ENCODE measurements at regions not wholly inside any gene's neighbourhood (a gene's known extent, or its start where the extent isn't known, plus 50 kb on each side); places are given as distances from the start of the nearest gene placed in this dataset.
A peak's percentile ranks its signal among the peaks of the same experiment; 100 is the strongest.

DNA sequence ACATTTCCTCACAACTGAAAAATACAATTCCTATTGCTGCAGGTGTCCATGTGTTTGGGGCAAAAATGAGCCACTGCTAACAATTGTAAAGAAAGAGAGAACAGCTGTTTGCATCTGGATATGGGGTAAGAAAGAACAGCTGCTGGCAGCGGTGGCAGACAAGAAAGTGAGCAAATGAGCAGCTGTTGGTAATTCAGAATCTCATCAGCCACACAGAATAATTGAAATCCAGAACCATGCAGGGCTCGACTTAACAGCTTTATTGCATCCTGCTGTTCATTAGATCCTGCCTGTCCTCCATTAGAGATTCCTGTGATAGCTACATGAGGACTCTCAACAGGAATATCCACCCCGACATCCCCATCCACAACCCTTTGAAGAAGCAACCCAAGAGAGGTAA is 62.5 kb upstream of the TSPAN8 start:
- Histone ChIP-seq H2AFZ (ENCODE audit: low read length) (no peak overlapping the region), H3K14ac (ENCODE audit: insufficient read depth, low read length) (no peak overlapping the region), H4K91ac (ENCODE audit: insufficient read length, low read depth, low read length) (no peak overlapping the region), H2BK12ac (ENCODE audit: insufficient read length, low read depth, low read length) (no peak overlapping the region), H4K20me1 (ENCODE audit: control insufficient read depth, insufficient read depth, insufficient read length) (no peaks in the 10 kb centered on the region), H3K4me1 (ENCODE audit: insufficient read depth, low read length) (no peaks in the 10 kb centered on the region; the same call in 1 of the 2 replicates), H2BK15ac (ENCODE audit: low read depth, low read length) (no peak overlapping the region), H2BK120ac (ENCODE audit: low read depth, low read length, poor library complexity, severe bottlenecking) (no peak overlapping the region), H3K23ac (ENCODE audit: insufficient read length, low read depth, low read length) (no peak overlapping the region), H4K8ac (replicated peaks; ENCODE audit: insufficient read length, low read depth, low read length) (no peak overlapping the region), H3K27ac (ENCODE audit: insufficient read length, low read depth, low read length) (no peak overlapping the region), H2AK5ac (ENCODE audit: insufficient read length, low read length) (no peak overlapping the region), H2BK20ac (ENCODE audit: low read depth, low read length, poor library complexity, severe bottlenecking) (no peak overlapping the region), H3K9ac (ENCODE audit: extremely low read depth, insufficient read length, low read length) (no peak overlapping the region), H3K9me3 (ENCODE audit: control insufficient read depth, low read depth, low read length) (no peaks in the 10 kb centered on the region), H2BK5ac (ENCODE audit: insufficient read length, low read length) (no peak overlapping the region), H3K4me2 (ENCODE audit: insufficient read depth, insufficient read length, low read length) (no peak overlapping the region), H3K27me3 (ENCODE audit: insufficient read depth, low read length) (no peaks in the 10 kb centered on the region), H4K5ac (ENCODE audit: insufficient read length, low read depth, low read length) (no peak overlapping the region), H3K56ac (ENCODE audit: insufficient read length, low read depth, low read length) (no peak overlapping the region), H3K79me2 (ENCODE audit: insufficient read depth, low read length) (no peaks in the 10 kb centered on the region), H3K18ac (ENCODE audit: insufficient read length, low read depth, low read length) (no peak overlapping the region), H3K4ac (ENCODE audit: low read depth, low read length) (no peak overlapping the region), H3T11ph (ENCODE audit: low read length) (no peak overlapping the region), H3K23me2 (ENCODE audit: insufficient read length, low read depth, low read length, poor library complexity, severe bottlenecking) (no peaks in the 10 kb centered on the region), H3K79me1 (ENCODE audit: insufficient read depth, low read depth, low read length, poor library complexity, severe bottlenecking) (no peaks in the 10 kb centered on the region)
- Mint-ChIP-seq H3K4me1 (peaks cover 6 to 14% of the 10 kb centered on the region in 2 experiments), H3K4me3 (no peak overlapping the region), H3K27me3 (ENCODE audit: low read depth) (no peaks in the 10 kb centered on the region), H3K9me3 (no peaks in the 10 kb centered on the region), H3K27ac (peak overlapping the region in 1 of 3 experiments; percentile 19; a peak in 1 of 7 replicates), H3K36me3 (ENCODE audit: insufficient read depth in 1 of 3, low read depth in 3 of 3) (no peaks in the 10 kb centered on the region)
- DNase-seq: no peak
- TF ChIP-seq, protein P1, sequence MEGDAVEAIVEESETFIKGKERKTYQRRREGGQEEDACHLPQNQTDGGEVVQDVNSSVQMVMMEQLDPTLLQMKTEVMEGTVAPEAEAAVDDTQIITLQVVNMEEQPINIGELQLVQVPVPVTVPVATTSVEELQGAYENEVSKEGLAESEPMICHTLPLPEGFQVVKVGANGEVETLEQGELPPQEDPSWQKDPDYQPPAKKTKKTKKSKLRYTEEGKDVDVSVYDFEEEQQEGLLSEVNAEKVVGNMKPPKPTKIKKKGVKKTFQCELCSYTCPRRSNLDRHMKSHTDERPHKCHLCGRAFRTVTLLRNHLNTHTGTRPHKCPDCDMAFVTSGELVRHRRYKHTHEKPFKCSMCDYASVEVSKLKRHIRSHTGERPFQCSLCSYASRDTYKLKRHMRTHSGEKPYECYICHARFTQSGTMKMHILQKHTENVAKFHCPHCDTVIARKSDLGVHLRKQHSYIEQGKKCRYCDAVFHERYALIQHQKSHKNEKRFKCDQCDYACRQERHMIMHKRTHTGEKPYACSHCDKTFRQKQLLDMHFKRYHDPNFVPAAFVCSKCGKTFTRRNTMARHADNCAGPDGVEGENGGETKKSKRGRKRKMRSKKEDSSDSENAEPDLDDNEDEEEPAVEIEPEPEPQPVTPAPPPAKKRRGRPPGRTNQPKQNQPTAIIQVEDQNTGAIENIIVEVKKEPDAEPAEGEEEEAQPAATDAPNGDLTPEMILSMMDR (conservative IDR thresholded peaks at IDR 0.05): no peak
- WGBS (ENCODE audit: extremely low coverage, insufficient read length, low lambda C conversion rate): no CpG with 5 or more reads among the region's 3 CpGs
